Liver (tissue), 8 donors: ENCODE measurements at regions not wholly inside any gene's neighbourhood (a gene's known extent, or its start where the extent isn't known, plus 50 kb on each side); places are given as distances from the start of the nearest gene placed in this dataset.

Experiments used
- DNase-seq: peaks from one replicate; pipeline ENCODE4 v3.0.0-alpha.2; 2017; ENCODE audit warnings: low spot score
- H3K27ac ChIP-seq, 2 donors: one replicate each; pipeline ENCODE4 v1.7.0; 2013; ENCODE audit warnings: inconsistent platforms in 2 of 2, low read length in 2 of 2, control low read depth in 1 of 2, low read depth in 1 of 2, mild to moderate bottlenecking in 1 of 2
- H3K27me3 ChIP-seq, 4 donors: one replicate each; pipeline versions ENCODE4 v1.6.1 to v1.7.0; 2013; ENCODE audit warnings: low read length in 3 of 4, inconsistent platforms in 1 of 4, mild to moderate bottlenecking in 1 of 4, moderate library complexity in 1 of 4; ENCODE audit not compliant: control insufficient read depth in 4 of 4, insufficient read depth in 4 of 4
- H3K36me3 ChIP-seq, 4 donors: one replicate each; pipeline versions ENCODE4 v1.6.1 to v1.7.0; 2013; ENCODE audit warnings: low read length in 3 of 4, mild to moderate bottlenecking in 3 of 4, low read depth in 1 of 4, moderate library complexity in 1 of 4; ENCODE audit not compliant: control insufficient read depth in 4 of 4, insufficient read depth in 3 of 4
- H3K4me1 ChIP-seq, 4 donors: one replicate each; pipeline versions ENCODE4 v1.6.1 to v1.7.0; 2013; ENCODE audit warnings: low read length in 3 of 4, mild to moderate bottlenecking in 3 of 4, moderate library complexity in 1 of 4; ENCODE audit not compliant: control insufficient read depth in 4 of 4, insufficient read depth in 4 of 4
- H3K4me3 ChIP-seq, 3 donors: one replicate each; pipeline versions ENCODE4 v1.6.1 to v1.7.0; 2013; ENCODE audit warnings: low read length in 3 of 3, control low read depth in 1 of 3, low read depth in 1 of 3, mild to moderate bottlenecking in 1 of 3
- H3K9ac ChIP-seq, 2 donors: one replicate each; pipeline ENCODE4 v1.7.0; 2013; ENCODE audit warnings: low read length in 2 of 2, mild to moderate bottlenecking in 2 of 2, moderate library complexity in 2 of 2, control low read depth in 1 of 2, low read depth in 1 of 2
- H3K9me3 ChIP-seq, 4 donors: one replicate each; pipeline versions ENCODE4 v1.6.1 to v1.7.0; 2013; ENCODE audit warnings: low read length in 3 of 4; ENCODE audit not compliant: control insufficient read depth in 4 of 4
- ATF3 ChIP-seq: IDR thresholded peaks from 2 replicates; pipeline ENCODE4 v1.6.1; 2016; ENCODE audit warnings: antibody characterized with exemption
- CTCF ChIP-seq: fragments of 150-350 bp; IDR thresholded peaks from 2 replicates; pipeline ENCODE4 v1.5.1; 2017; ENCODE audit warnings: improper control_type of control experiment, low read depth, low read length; ENCODE audit not compliant: missing input control
- FOXA2 ChIP-seq: IDR thresholded peaks from 2 replicates; pipeline ENCODE4 v1.6.1; 2016; ENCODE audit warnings: antibody characterized with exemption
- HNF4A ChIP-seq, 2 donors: conservative IDR thresholded peaks; 2 replicates each; pipeline ENCODE4 v1.6.1; 2016; ENCODE audit warnings: antibody characterized with exemption in 2 of 2, mild to moderate bottlenecking in 2 of 2
- HNF4G ChIP-seq: IDR thresholded peaks from 2 replicates; pipeline ENCODE4 v1.6.1; 2016; ENCODE audit warnings: antibody characterized with exemption
- MAX ChIP-seq: IDR thresholded peaks from 2 replicates; pipeline ENCODE4 v1.6.1; 2016; ENCODE audit warnings: antibody characterized with exemption
- NR2F2 ChIP-seq: IDR thresholded peaks from 2 replicates; pipeline ENCODE4 v1.6.1; 2016; ENCODE audit warnings: antibody characterized with exemption
- RAD21 ChIP-seq, 2 donors: IDR thresholded peaks; 2 replicates each; pipeline ENCODE4 v1.6.1; 2016; ENCODE audit warnings: antibody characterized with exemption in 2 of 2, mild to moderate bottlenecking in 2 of 2
- REST ChIP-seq: IDR thresholded peaks from 2 replicates; pipeline ENCODE4 v1.6.1; 2016; ENCODE audit warnings: antibody characterized with exemption, mild to moderate bottlenecking
- RXRA ChIP-seq, 2 donors: IDR thresholded peaks; 2 replicates each; pipeline ENCODE4 v1.6.1; 2017 to 2018; ENCODE audit warnings: antibody characterized with exemption in 2 of 2, mild to moderate bottlenecking in 1 of 2
- SP1 ChIP-seq: IDR thresholded peaks from 2 replicates; pipeline ENCODE4 v1.6.1; 2018; ENCODE audit warnings: antibody characterized with exemption, mild to moderate bottlenecking
- TAF1 ChIP-seq: conservative IDR thresholded peaks from 2 replicates; pipeline ENCODE4 v1.6.1; 2016; ENCODE audit warnings: antibody characterized with exemption, mild to moderate bottlenecking
- YY1 ChIP-seq: IDR thresholded peaks from 2 replicates; pipeline ENCODE4 v1.6.1; 2016; ENCODE audit warnings: antibody characterized with exemption, mild to moderate bottlenecking
- ZBTB33 ChIP-seq: IDR thresholded peaks from 2 replicates; pipeline ENCODE4 v1.6.1; 2016; ENCODE audit warnings: antibody characterized with exemption
- WGBS: extraction: QIAGEN DNeasy Blood & Tissue Kit; methylation state at CpG from one replicate; pipeline ENCODE4 v1.1.7; 2013; 5-methylcytosine and 5-hydroxymethylcytosine counted together
- donor health status: healthy.
- donor health status: healthy.
- donor health status: healthy.
- donor health status: healthy.
- donor health status: healthy.

GRCh38 chr3:127479449-127479848, 111.1 kb downstream of the TPRA1 start:
- Histone ChIP-seq H3K27me3 (no peaks in the 10 kb centered on the region), H3K27ac (no peak overlapping the region), H3K4me3 (no peak overlapping the region), H3K9ac (no peak overlapping the region), H3K9me3 (no peaks in the 10 kb centered on the region), H3K36me3 (no peaks in the 10 kb centered on the region), H3K4me1 (peaks cover 0 to 3% (median 0%) of the 10 kb centered on the region in 4 donors)
- DNase-seq = no peak
- WGBS = 70% methylated on average over 12 of the region's 12 CpGs
- TF ChIP-seq HNF4A (conservative IDR thresholded peaks at IDR 0.05) (no peak), MAX (no peak), HNF4G (no peak), TAF1 (no peak), CTCF (no peak), RAD21 (IDR thresholded peaks at IDR 0.05) (no peak), ZBTB33 (no peak)

GRCh38 chr3:127478922-127479321, 111.6 kb downstream of the TPRA1 start:
- WGBS = 94% methylated on average over 7 of the region's 7 CpGs
- DNase-seq = no peak
- no peak overlapping the region for H3K27ac ChIP-seq

More at GRCh38 chr3:127478922-127479321, 111.6 kb downstream of the TPRA1 start:
- H3K4me1 ChIP-seq = peaks cover 0 to 7% (median 0%) of the 10 kb centered on the region in 4 donors
- TF ChIP-seq YY1 (no peak), RXRA (IDR thresholded peaks at IDR 0.05) (no peak), ZBTB33 (no peak), REST (no peak), RAD21 (IDR thresholded peaks at IDR 0.05) (no peak), MAX (no peak), NR2F2 (no peak), FOXA2 (no peak), ATF3 (no peak), SP1 (no peak)
- H3K27me3 ChIP-seq = no peaks in the 10 kb centered on the region
- H3K4me3 ChIP-seq = no peak overlapping the region
- H3K9ac ChIP-seq = no peak overlapping the region
- no peaks in the 10 kb centered on the region for H3K36me3 ChIP-seq
- no peaks in the 10 kb centered on the region for H3K9me3 ChIP-seq
